Stomach (tissue), 4 donors: ENCODE measurements at regions not wholly inside any gene's neighbourhood (a gene's known extent, or its start where the extent isn't known, plus 50 kb on each side); places are given as distances from the start of the nearest gene placed in this dataset.

Experiments
- POLR2A ChIP-seq, 4 donors: fragments of 450-650 bp; IDR thresholded peaks; one replicate each; pipeline ENCODE4 v1.6.1; 2016; ENCODE audit warnings: antibody characterized with exemption in 4 of 4, control low read depth in 2 of 4, mild to moderate bottlenecking in 1 of 4, moderate library complexity in 1 of 4
- POLR2AphosphoS5 ChIP-seq, 3 donors: sonication (generic); formaldehyde crosslinking; IDR thresholded peaks; one replicate each; pipeline ENCODE4 v1.6.1; 2016; ENCODE audit warnings: antibody characterized with exemption in 3 of 3
- TF ChIP-seq, protein P1 (sequence below), 7 experiments: fragments of 450-650 bp in 4 of 7; fragments of 200-600 bp in 3 of 7; sonication (generic) in 3 of 7; IDR thresholded peaks; one replicate each; pipeline ENCODE4 v1.5.1; 2016 to 2019; ENCODE audit warnings: antibody characterized with exemption in 7 of 7, control low read depth in 2 of 7, mild to moderate bottlenecking in 1 of 7

GRCh38 chr5:57420801-57421200 is 61.8 kb downstream of the ACTBL2 start:
- TF ChIP-seq POLR2A (IDR thresholded peaks at IDR 0.05) (no peak), POLR2AphosphoS5 (IDR thresholded peaks at IDR 0.05) (no peak)
- TF ChIP-seq, protein P1, sequence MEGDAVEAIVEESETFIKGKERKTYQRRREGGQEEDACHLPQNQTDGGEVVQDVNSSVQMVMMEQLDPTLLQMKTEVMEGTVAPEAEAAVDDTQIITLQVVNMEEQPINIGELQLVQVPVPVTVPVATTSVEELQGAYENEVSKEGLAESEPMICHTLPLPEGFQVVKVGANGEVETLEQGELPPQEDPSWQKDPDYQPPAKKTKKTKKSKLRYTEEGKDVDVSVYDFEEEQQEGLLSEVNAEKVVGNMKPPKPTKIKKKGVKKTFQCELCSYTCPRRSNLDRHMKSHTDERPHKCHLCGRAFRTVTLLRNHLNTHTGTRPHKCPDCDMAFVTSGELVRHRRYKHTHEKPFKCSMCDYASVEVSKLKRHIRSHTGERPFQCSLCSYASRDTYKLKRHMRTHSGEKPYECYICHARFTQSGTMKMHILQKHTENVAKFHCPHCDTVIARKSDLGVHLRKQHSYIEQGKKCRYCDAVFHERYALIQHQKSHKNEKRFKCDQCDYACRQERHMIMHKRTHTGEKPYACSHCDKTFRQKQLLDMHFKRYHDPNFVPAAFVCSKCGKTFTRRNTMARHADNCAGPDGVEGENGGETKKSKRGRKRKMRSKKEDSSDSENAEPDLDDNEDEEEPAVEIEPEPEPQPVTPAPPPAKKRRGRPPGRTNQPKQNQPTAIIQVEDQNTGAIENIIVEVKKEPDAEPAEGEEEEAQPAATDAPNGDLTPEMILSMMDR (IDR thresholded peaks at IDR 0.05): no peak
